SKM-1 (cell line): ENCODE measurements at regions not wholly inside any gene's neighbourhood (a gene's known extent, or its start where the extent isn't known, plus 50 kb on each side); places are given as distances from the start of the nearest gene placed in this dataset.
A peak's percentile ranks its signal among the peaks of the same experiment; 100 is the strongest.
"Not testable (repeated sequence)": the region's sequence is repeated elsewhere in the genome, so short reads cannot be mapped to it uniquely, and the experiment has no call there.

ENCODE experiments used
- DNase-seq: peaks from one replicate; lab custom pipeline; 2025; ENCODE audit not compliant: unreplicated experiment; lab: John Stamatoyannopoulos, UW

DNA sequence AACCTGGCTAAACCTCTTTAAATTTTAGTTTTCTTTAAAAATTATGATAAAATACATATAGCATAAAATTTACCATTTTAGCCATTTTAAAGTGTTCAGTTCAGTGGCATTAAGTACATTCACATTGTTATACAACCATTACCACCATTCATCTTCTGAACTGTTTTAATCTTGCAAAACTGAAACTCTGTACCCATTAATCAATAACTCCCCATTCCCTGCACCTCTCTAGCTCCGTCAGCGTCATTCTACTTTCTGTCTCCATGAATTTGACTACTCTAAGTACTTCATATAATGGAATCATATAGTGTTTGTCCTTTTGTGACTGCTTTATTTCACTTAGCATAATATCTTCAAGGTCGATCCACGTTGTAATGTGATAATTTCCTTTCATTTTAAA lies 75.8 kb upstream of the DDHD1 start:
- DNase-seq = no peak

DNA sequence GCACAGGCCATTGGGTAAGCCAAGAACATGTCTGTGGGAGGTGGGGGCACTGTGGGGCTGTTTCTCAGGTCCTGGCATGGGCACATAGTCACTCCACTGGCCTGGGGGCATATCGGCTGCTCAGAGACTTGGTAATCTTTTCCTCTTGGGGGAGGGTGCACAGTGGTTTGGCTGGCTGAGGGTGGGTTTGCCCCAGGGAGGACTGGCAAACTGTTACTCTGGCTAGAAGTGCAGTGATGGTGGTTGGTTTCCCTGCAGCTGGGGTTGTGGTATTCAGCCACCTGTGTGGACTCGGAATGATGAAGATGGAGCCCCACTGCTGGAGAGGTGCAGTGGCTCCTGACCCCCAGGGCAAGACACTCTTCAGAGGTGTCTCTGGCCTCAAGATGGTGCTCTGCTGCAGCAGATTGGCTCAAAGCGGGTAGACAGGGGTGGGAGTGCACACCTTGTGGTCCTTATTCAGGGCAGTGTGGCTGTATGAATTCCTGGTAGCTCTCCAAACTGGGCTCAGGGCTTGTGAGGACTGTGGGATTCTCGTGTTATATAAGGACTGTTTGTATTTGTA lies 74.1 kb upstream of the DDHD1 start:
- no peak for DNase-seq

DNA sequence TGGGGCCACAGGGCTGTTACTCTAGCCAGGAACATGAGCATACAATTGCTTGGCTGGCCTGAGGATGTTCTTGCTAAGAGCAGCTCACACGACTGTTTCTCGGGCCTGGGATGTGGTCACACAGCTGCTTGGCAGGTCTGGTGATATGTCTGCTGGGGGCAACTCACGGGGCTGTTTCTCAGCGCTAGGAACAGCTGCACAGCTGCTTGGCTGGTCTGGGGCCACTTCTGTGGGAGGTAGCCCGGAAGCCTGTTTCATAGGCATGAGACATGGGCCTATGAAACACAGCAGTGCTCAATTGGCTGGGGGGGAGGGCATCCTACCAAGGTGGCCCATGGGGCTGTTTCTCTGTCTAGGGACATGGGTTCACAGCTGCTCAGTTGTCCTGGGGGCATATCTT lies 73.4 kb upstream of the DDHD1 start:
- no peak for DNase-seq

- no peak for DNase-seq
Measured at GRCh38 chr14:53220914-53221313, 67.8 kb upstream of the DDHD1 start.

- DNase-seq = no peak
Measured at GRCh38 chr14:53218161-53218560, 65.0 kb upstream of the DDHD1 start.

GRCh38 chr14:53217316-53217994 lies 64.3 kb upstream of the DDHD1 start:
- peak; percentile 22 for DNase-seq

DNA sequence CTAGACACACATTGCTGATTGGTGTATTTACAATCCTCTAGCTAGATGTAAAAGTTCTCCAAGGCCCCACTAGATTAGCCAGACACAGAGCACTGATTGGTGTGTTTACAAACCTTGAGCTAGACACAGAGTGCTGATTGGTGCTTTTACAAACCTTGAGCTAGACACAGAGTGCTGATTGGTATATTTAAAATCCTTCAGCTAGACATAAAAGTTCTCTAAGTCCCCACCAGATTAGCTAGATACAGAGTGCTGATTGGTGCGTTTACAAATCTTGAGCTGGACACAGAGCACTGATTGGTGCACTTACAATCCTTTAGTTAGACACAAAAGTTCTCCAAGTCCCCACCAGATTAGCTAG lies 63.8 kb upstream of the DDHD1 start:
- not testable (repeated sequence) for DNase-seq

GRCh38 chr14:53216478-53216877 lies 63.4 kb upstream of the DDHD1 start:
- DNase-seq = not testable (repeated sequence)

GRCh38 chr14:53215101-53215500 lies 62.0 kb upstream of the DDHD1 start:
- no peak for DNase-seq

DNA sequence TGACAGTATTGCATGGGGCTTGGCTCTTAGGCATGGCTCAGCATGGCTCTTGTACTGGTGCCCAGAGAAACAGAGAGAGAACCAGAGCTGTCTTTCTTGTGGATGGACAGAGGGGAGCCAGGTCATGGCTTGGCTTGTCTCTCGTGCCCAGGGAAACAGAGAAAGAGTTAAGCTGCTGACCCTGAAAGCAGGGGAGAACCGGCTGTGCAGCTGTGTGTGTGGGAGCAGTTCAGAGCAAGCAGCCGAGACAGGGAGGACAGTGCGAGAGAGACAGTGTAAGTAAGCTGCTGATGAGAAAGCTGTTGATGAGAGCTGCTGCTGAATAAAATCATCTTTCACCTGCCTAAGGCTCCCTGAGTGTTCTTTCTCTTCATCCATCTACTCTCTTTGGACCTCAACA lies 61.3 kb upstream of the DDHD1 start:
- DNase-seq = no peak

- DNase-seq = no peak
Measured at GRCh38 chr14:53213761-53214160, 60.6 kb upstream of the DDHD1 start.

- DNase-seq = peak; percentile 1
Measured at GRCh38 chr14:53209370-53209769, 56.2 kb upstream of the DDHD1 start.
